IgD-negative memory B cell (primary cell): ENCODE measurements at regions not wholly inside any gene's neighbourhood (a gene's known extent, or its start where the extent isn't known, plus 50 kb on each side); places are given as distances from the start of the nearest gene placed in this dataset.
A peak's percentile ranks its signal among the peaks of the same experiment; 100 is the strongest.
"Not testable (repeated sequence)": the region's sequence is repeated elsewhere in the genome, so short reads cannot be mapped to it uniquely, and the experiment has no call there.

ENCODE experiments used
- H3K27ac Mint-ChIP-seq, 3 donors: one replicate each; pipeline ENCODE4 v1.8.0; 2020 to 2022; ENCODE audit warnings: mild to moderate bottlenecking in 3 of 3, mixed read lengths in 3 of 3, moderate library complexity in 1 of 3
- H3K27me3 Mint-ChIP-seq: one replicate; pipeline ENCODE4 v1.8.0; 2021; ENCODE audit warnings: mixed read lengths
- H3K36me3 Mint-ChIP-seq: one replicate; pipeline ENCODE4 v1.8.0; 2020; ENCODE audit warnings: mild to moderate bottlenecking, mixed read lengths
- H3K4me1 Mint-ChIP-seq, 3 donors: one replicate each; pipeline ENCODE4 v1.8.0; 2020 to 2022; ENCODE audit warnings: mixed read lengths in 3 of 3, mild to moderate bottlenecking in 1 of 3
- H3K4me3 Mint-ChIP-seq, 4 donors: one replicate each; pipeline ENCODE4 v1.8.0; 2020 to 2022; ENCODE audit warnings: mild to moderate bottlenecking in 4 of 4, mixed read lengths in 4 of 4, moderate library complexity in 3 of 4
- H3K9me3 Mint-ChIP-seq, 3 donors: one replicate each; pipeline ENCODE4 v1.8.0; 2020 to 2021; ENCODE audit warnings: mixed read lengths in 3 of 3, mild to moderate bottlenecking in 1 of 3

- not testable (repeated sequence) for H3K27me3 Mint-ChIP-seq, H3K36me3 Mint-ChIP-seq, H3K9me3 Mint-ChIP-seq
- H3K4me3 Mint-ChIP-seq, result peak overlapping the region; percentile 88 to 99 (median 96)
- peaks cover 0 to 11% (median 3%) of the 10 kb centered on the region in 3 donors for H3K4me1 Mint-ChIP-seq
- peak overlapping the region; percentile 96 to 99 (median 98) for H3K27ac Mint-ChIP-seq
Measured at GRCh38 chr10:38402442-38403346, 308.6 kb downstream of the ZNF37A start.

GRCh38 chr10:38403347-38404117 is 309.4 kb downstream of the ZNF37A start:
- not testable (repeated sequence) for H3K9me3 Mint-ChIP-seq, H3K27me3 Mint-ChIP-seq, H3K36me3 Mint-ChIP-seq
- Mint-ChIP-seq H3K4me1 (peaks cover 0 to 11% (median 3%) of the 10 kb centered on the region in 3 donors), H3K4me3 (peak overlapping the region; percentile 88 to 99 (median 96)), H3K27ac (peak overlapping the region; percentile 96 to 99 (median 98))

GRCh38 chr10:38423634-38424033 is 329.5 kb downstream of the ZNF37A start:
- not testable (repeated sequence) for H3K36me3 Mint-ChIP-seq, H3K4me1 Mint-ChIP-seq, H3K9me3 Mint-ChIP-seq, H3K4me3 Mint-ChIP-seq, H3K27me3 Mint-ChIP-seq, H3K27ac Mint-ChIP-seq

GRCh38 chr10:38430242-38430641 is 336.1 kb downstream of the ZNF37A start:
- H3K27ac Mint-ChIP-seq, H3K36me3 Mint-ChIP-seq, H3K27me3 Mint-ChIP-seq, H3K4me3 Mint-ChIP-seq, H3K9me3 Mint-ChIP-seq, H3K4me1 Mint-ChIP-seq: not testable (repeated sequence)

GRCh38 chr10:38437359-38437758 is 343.2 kb downstream of the ZNF37A start:
- H3K9me3 Mint-ChIP-seq, H3K27ac Mint-ChIP-seq, H3K36me3 Mint-ChIP-seq, H3K4me1 Mint-ChIP-seq, H3K27me3 Mint-ChIP-seq, H3K4me3 Mint-ChIP-seq: not testable (repeated sequence)

- H3K4me3 Mint-ChIP-seq, H3K27me3 Mint-ChIP-seq, H3K4me1 Mint-ChIP-seq, H3K9me3 Mint-ChIP-seq: not testable (repeated sequence)
- Mint-ChIP-seq H3K27ac (peak overlapping the region in 1 of 3 donors; percentile 73), H3K36me3 (peaks cover 10% of the 10 kb centered on the region)
Measured at GRCh38 chr10:38448614-38449355, 354.6 kb downstream of the ZNF37A start.

GRCh38 chr10:38449618-38450017 is 355.5 kb downstream of the ZNF37A start:
- not testable (repeated sequence) for H3K4me1 Mint-ChIP-seq, H3K9me3 Mint-ChIP-seq, H3K27me3 Mint-ChIP-seq, H3K4me3 Mint-ChIP-seq, H3K27ac Mint-ChIP-seq
- H3K36me3 Mint-ChIP-seq, result peaks cover 10% of the 10 kb centered on the region

- H3K27ac Mint-ChIP-seq, H3K9me3 Mint-ChIP-seq, H3K4me3 Mint-ChIP-seq, H3K4me1 Mint-ChIP-seq, H3K27me3 Mint-ChIP-seq: not testable (repeated sequence)
- peaks cover 10% of the 10 kb centered on the region for H3K36me3 Mint-ChIP-seq
Measured at GRCh38 chr10:38450372-38451057, 356.4 kb downstream of the ZNF37A start.

- H3K36me3 Mint-ChIP-seq, result peaks cover 10% of the 10 kb centered on the region
- not testable (repeated sequence) for H3K9me3 Mint-ChIP-seq, H3K27ac Mint-ChIP-seq, H3K27me3 Mint-ChIP-seq, H3K4me3 Mint-ChIP-seq, H3K4me1 Mint-ChIP-seq
Measured at GRCh38 chr10:38451306-38451967, 357.3 kb downstream of the ZNF37A start.
